GM23338 (cell line): ENCODE measurements at regions not wholly inside any gene's neighbourhood (a gene's known extent, or its start where the extent isn't known, plus 50 kb on each side); places are given as distances from the start of the nearest gene placed in this dataset.

Experiments used
- ATAC-seq: fragments of 200-7000 bp; cut with Tn5 transposase; 3 replicates; pipeline ENCODE4 v1.9.1; 2020
- DNase-seq: peaks from one replicate; pipeline ENCODE4 v3.0.0-alpha.2; 2015; ENCODE audit warnings: low spot score
- H2AFZ ChIP-seq: fragments of 200-600 bp; sonication (generic); 2 replicates; pipeline ENCODE4 v1.8.0; 2016; ENCODE audit warnings: antibody characterized with exemption, mild to moderate bottlenecking, moderate library complexity
- H3F3A ChIP-seq: fragments of 200-600 bp; sonication (generic); replicated peaks from 2 replicates; pipeline ENCODE4 v1.8.0; 2017; ENCODE audit warnings: antibody characterized with exemption, mixed run types, low read depth
- H3K27ac ChIP-seq: fragments of 200-600 bp; sonication (generic); 2 replicates; pipeline ENCODE4 v1.6.1; 2016; ENCODE audit warnings: low read depth
- H3K27me3 ChIP-seq: fragments of 200-600 bp; sonication (generic); 2 replicates; pipeline ENCODE4 v1.8.0; 2016; ENCODE audit warnings: mild to moderate bottlenecking, mixed run types, moderate library complexity; ENCODE audit not compliant: insufficient read depth
- H3K36me3 ChIP-seq: fragments of 200-600 bp; sonication (generic); 2 replicates; pipeline ENCODE4 v1.8.0; 2016; ENCODE audit warnings: mild to moderate bottlenecking; ENCODE audit not compliant: insufficient read depth
- H3K4me1 ChIP-seq: fragments of 200-600 bp; sonication (generic); 2 replicates; pipeline ENCODE4 v1.8.0; 2016; ENCODE audit warnings: mild to moderate bottlenecking, moderate library complexity; ENCODE audit not compliant: insufficient read depth
- H3K4me2 ChIP-seq: fragments of 200-600 bp; sonication (generic); 2 replicates; pipeline ENCODE4 v1.7.1; 2017; ENCODE audit warnings: mixed run types
- H3K4me3 ChIP-seq: fragments of 200-600 bp; sonication (generic); 2 replicates; pipeline ENCODE4 v1.6.1; 2016; ENCODE audit warnings: mixed run types
- H3K79me2 ChIP-seq: fragments of 200-600 bp; sonication (generic); replicated peaks from 2 replicates; pipeline ENCODE4 v1.8.0; 2017; ENCODE audit warnings: mild to moderate bottlenecking; ENCODE audit not compliant: insufficient read depth
- H3K9me2 ChIP-seq: fragments of 200-600 bp; sonication (generic); 2 replicates; pipeline ENCODE4 v1.8.0; 2017; ENCODE audit not compliant: insufficient read depth
- H4K20me1 ChIP-seq: fragments of 200-600 bp; sonication (generic); replicated peaks from 2 replicates; pipeline ENCODE4 v1.8.0; 2017; ENCODE audit warnings: mild to moderate bottlenecking; ENCODE audit not compliant: insufficient read depth
- H3K27ac Mint-ChIP-seq: 2 replicates; pipeline ENCODE4 v1.8.0; 2020; ENCODE audit warnings: inconsistent platforms, mild to moderate bottlenecking, moderate library complexity, mixed read lengths
- H3K27me3 Mint-ChIP-seq: 3 replicates; pipeline ENCODE4 v1.8.0; 2022; ENCODE audit warnings: low read depth, mild to moderate bottlenecking, moderate library complexity, mixed read lengths, inconsistent platforms; ENCODE audit not compliant: insufficient read depth, poor library complexity
- H3K36me3 Mint-ChIP-seq: 3 replicates; pipeline ENCODE4 v1.8.0; 2021; ENCODE audit warnings: low read depth, mild to moderate bottlenecking, inconsistent platforms, moderate library complexity, mixed read lengths
- H3K4me1 Mint-ChIP-seq: 3 replicates; pipeline ENCODE4 v1.8.0; 2020; ENCODE audit warnings: mild to moderate bottlenecking, inconsistent platforms, mixed read lengths
- H3K4me3 Mint-ChIP-seq: 3 replicates; pipeline ENCODE4 v1.8.0; 2021; ENCODE audit warnings: moderate library complexity, mild to moderate bottlenecking, inconsistent platforms, mixed read lengths
- H3K9me3 Mint-ChIP-seq: 3 replicates; pipeline ENCODE4 v1.8.0; 2020; ENCODE audit warnings: moderate library complexity, mild to moderate bottlenecking, inconsistent platforms, mixed read lengths
- CREB1 ChIP-seq: fragments of 250-450 bp; sonication (Bioruptor Pico); IDR thresholded peaks from 2 replicates; pipeline ENCODE4 v1.5.0; 2020; ENCODE audit warnings: low read depth, mild to moderate bottlenecking, moderate library complexity
- EZH2 ChIP-seq: fragments of 200-600 bp; sonication (generic); IDR thresholded peaks from one replicate; pipeline ENCODE4 v1.8.0; 2017; ENCODE audit warnings: antibody characterized with exemption, mild to moderate bottlenecking, low read depth; ENCODE audit not compliant: unreplicated experiment
- EZH2phosphoT487 ChIP-seq: fragments of 200-600 bp; sonication (generic); IDR thresholded peaks from one replicate; pipeline ENCODE4 v1.8.1; 2018; ENCODE audit warnings: antibody characterized with exemption; ENCODE audit not compliant: unreplicated experiment
- JUNB ChIP-seq: IDR thresholded peaks from one replicate; pipeline ENCODE4 v1.6.1; 2016; ENCODE audit warnings: antibody characterized with exemption; ENCODE audit not compliant: unreplicated experiment
- NANOG ChIP-seq: IDR thresholded peaks from 2 replicates; pipeline ENCODE4 v1.6.1; 2016; ENCODE audit warnings: antibody characterized with exemption, borderline replicate concordance
- POLR2AphosphoS5 ChIP-seq: IDR thresholded peaks from 2 replicates; pipeline ENCODE4 v1.6.1; 2016; ENCODE audit warnings: antibody characterized with exemption, low read depth
- STAT1 ChIP-seq: IDR thresholded peaks from one replicate; pipeline ENCODE4 v1.6.1; 2016; ENCODE audit warnings: antibody characterized with exemption; ENCODE audit not compliant: unreplicated experiment
- ZNF114 ChIP-seq: fragments of 250-450 bp; sonication (Bioruptor Pico); IDR thresholded peaks from 2 replicates; pipeline ENCODE4 v1.5.0; 2020; ENCODE audit warnings: mild to moderate bottlenecking, moderate library complexity
- ZNF331 ChIP-seq: fragments of 250-450 bp; sonication (Bioruptor Pico); IDR thresholded peaks from 2 replicates; pipeline ENCODE4 v1.5.0; 2020; ENCODE audit warnings: low read depth, mild to moderate bottlenecking, moderate library complexity
- TF ChIP-seq, protein P1 (sequence below): IDR thresholded peaks from 2 replicates; pipeline ENCODE4 v1.6.1; 2016; ENCODE audit warnings: antibody characterized with exemption
- TF ChIP-seq, protein P2 (sequence below), 2 experiments: fragments of 200-600 bp in 1 of 2; sonication (generic) in 1 of 2; conservative IDR thresholded peaks; 2 replicates each; pipeline versions ENCODE4 v1.5.1 to v1.6.1; 2016 to 2017; ENCODE audit warnings: antibody characterized with exemption in 2 of 2, low read depth in 2 of 2, mild to moderate bottlenecking in 2 of 2, moderate library complexity in 1 of 2
- TF ChIP-seq, protein P3 (sequence below): fragments of 250-450 bp; sonication (Bioruptor Pico); IDR thresholded peaks from 2 replicates; pipeline ENCODE4 v1.5.0; 2020; ENCODE audit warnings: mild to moderate bottlenecking, moderate library complexity
- TF ChIP-seq, protein P4 (sequence below): IDR thresholded peaks from one replicate; pipeline ENCODE4 v1.6.1; 2018; ENCODE audit warnings: antibody characterized with exemption; ENCODE audit not compliant: unreplicated experiment

DNA sequence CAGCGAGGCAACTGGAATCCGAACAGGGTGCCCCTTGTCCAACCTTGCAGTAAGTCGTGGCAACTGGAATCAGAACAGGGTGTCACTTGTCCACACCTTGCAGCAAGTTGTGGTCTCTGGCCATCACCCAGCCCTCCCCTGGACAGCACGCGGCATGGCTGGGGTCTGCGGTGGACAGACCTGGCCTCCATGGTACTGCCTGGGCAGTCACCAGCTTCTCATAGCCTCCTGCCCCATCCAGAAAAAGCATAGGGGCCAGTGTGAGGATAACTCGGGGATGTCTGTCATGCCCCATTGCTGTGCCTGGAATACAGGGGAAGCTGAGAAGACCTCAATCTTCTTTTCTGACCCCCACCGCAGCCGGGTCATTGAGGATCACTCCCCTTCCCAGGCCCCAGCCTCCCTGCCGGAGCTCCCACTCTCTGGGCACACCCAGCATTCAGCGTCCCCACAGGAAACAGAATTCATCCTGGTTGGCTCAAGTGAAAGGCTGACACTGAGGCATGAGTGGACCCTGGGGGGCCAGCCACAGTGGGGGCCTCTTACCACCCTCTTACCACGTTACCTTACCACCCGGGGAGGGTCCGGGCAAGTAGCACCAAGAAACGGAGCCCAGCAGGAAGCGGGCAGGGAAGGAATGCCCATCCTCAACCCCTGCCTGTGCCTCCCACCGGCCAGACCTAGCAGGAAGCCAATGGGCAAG is 68.0 kb upstream of the RAB6C start:
- Histone ChIP-seq H2AFZ (no peak overlapping the region), H3K9me2 (no peaks in the 10 kb centered on the region), H3F3A (no peaks in the 10 kb centered on the region), H3K79me2 (no peaks in the 10 kb centered on the region), H3K27me3 (no peaks in the 10 kb centered on the region), H3K36me3 (no peaks in the 10 kb centered on the region), H3K4me3 (no peak overlapping the region), H4K20me1 (no peaks in the 10 kb centered on the region), H3K27ac (no peak overlapping the region), H3K4me2 (no peak overlapping the region), H3K4me1 (no peaks in the 10 kb centered on the region)
- TF ChIP-seq EZH2 (no peak), JUNB (no peak), ZNF331 (CRISPR knock-in tag) (no peak), ZNF114 (no peak), STAT1 (no peak), EZH2phosphoT487 (no peak), NANOG (no peak), CREB1 (CRISPR knock-in tag) (no peak), POLR2AphosphoS5 (no peak)
- TF ChIP-seq, protein P1, sequence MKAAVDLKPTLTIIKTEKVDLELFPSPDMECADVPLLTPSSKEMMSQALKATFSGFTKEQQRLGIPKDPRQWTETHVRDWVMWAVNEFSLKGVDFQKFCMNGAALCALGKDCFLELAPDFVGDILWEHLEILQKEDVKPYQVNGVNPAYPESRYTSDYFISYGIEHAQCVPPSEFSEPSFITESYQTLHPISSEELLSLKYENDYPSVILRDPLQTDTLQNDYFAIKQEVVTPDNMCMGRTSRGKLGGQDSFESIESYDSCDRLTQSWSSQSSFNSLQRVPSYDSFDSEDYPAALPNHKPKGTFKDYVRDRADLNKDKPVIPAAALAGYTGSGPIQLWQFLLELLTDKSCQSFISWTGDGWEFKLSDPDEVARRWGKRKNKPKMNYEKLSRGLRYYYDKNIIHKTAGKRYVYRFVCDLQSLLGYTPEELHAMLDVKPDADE = no peak
- TF ChIP-seq, protein P2, sequence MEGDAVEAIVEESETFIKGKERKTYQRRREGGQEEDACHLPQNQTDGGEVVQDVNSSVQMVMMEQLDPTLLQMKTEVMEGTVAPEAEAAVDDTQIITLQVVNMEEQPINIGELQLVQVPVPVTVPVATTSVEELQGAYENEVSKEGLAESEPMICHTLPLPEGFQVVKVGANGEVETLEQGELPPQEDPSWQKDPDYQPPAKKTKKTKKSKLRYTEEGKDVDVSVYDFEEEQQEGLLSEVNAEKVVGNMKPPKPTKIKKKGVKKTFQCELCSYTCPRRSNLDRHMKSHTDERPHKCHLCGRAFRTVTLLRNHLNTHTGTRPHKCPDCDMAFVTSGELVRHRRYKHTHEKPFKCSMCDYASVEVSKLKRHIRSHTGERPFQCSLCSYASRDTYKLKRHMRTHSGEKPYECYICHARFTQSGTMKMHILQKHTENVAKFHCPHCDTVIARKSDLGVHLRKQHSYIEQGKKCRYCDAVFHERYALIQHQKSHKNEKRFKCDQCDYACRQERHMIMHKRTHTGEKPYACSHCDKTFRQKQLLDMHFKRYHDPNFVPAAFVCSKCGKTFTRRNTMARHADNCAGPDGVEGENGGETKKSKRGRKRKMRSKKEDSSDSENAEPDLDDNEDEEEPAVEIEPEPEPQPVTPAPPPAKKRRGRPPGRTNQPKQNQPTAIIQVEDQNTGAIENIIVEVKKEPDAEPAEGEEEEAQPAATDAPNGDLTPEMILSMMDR (conservative IDR thresholded peaks at IDR 0.05; ENCODE audit: low read depth in 2 of 2) = no peak
- TF ChIP-seq, protein P3, sequence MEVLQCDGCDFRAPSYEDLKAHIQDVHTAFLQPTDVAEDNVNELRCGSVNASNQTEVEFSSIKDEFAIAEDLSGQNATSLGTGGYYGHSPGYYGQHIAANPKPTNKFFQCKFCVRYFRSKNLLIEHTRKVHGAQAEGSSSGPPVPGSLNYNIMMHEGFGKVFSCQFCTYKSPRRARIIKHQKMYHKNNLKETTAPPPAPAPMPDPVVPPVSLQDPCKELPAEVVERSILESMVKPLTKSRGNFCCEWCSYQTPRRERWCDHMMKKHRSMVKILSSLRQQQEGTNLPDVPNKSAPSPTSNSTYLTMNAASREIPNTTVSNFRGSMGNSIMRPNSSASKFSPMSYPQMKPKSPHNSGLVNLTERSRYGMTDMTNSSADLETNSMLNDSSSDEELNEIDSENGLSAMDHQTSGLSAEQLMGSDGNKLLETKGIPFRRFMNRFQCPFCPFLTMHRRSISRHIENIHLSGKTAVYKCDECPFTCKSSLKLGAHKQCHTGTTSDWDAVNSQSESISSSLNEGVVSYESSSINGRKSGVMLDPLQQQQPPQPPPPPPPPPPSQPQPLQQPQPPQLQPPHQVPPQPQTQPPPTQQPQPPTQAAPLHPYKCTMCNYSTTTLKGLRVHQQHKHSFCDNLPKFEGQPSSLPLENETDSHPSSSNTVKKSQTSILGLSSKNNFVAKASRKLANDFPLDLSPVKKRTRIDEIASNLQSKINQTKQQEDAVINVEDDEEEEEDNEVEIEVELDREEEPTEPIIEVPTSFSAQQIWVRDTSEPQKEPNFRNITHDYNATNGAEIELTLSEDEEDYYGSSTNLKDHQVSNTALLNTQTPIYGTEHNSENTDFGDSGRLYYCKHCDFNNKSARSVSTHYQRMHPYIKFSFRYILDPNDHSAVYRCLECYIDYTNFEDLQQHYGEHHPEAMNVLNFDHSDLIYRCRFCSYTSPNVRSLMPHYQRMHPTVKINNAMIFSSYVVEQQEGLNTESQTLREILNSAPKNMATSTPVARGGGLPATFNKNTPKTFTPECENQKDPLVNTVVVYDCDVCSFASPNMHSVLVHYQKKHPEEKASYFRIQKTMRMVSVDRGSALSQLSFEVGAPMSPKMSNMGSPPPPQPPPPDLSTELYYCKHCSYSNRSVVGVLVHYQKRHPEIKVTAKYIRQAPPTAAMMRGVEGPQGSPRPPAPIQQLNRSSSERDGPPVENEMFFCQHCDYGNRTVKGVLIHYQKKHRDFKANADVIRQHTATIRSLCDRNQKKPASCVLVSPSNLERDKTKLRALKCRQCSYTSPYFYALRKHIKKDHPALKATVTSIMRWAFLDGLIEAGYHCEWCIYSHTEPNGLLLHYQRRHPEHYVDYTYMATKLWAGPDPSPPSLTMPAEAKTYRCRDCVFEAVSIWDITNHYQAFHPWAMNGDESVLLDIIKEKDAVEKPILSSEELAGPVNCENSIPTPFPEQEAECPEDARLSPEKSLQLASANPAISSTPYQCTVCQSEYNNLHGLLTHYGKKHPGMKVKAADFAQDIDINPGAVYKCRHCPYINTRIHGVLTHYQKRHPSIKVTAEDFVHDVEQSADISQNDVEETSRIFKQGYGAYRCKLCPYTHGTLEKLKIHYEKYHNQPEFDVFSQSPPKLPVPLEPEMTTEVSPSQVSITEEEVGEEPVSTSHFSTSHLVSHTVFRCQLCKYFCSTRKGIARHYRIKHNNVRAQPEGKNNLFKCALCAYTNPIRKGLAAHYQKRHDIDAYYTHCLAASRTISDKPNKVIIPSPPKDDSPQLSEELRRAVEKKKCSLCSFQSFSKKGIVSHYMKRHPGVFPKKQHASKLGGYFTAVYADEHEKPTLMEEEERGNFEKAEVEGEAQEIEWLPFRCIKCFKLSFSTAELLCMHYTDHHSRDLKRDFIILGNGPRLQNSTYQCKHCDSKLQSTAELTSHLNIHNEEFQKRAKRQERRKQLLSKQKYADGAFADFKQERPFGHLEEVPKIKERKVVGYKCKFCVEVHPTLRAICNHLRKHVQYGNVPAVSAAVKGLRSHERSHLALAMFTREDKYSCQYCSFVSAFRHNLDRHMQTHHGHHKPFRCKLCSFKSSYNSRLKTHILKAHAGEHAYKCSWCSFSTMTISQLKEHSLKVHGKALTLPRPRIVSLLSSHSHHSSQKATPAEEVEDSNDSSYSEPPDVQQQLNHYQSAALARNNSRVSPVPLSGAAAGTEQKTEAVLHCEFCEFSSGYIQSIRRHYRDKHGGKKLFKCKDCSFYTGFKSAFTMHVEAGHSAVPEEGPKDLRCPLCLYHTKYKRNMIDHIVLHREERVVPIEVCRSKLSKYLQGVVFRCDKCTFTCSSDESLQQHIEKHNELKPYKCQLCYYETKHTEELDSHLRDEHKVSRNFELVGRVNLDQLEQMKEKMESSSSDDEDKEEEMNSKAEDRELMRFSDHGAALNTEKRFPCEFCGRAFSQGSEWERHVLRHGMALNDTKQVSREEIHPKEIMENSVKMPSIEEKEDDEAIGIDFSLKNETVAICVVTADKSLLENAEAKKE = no peak
- TF ChIP-seq, protein P4, sequence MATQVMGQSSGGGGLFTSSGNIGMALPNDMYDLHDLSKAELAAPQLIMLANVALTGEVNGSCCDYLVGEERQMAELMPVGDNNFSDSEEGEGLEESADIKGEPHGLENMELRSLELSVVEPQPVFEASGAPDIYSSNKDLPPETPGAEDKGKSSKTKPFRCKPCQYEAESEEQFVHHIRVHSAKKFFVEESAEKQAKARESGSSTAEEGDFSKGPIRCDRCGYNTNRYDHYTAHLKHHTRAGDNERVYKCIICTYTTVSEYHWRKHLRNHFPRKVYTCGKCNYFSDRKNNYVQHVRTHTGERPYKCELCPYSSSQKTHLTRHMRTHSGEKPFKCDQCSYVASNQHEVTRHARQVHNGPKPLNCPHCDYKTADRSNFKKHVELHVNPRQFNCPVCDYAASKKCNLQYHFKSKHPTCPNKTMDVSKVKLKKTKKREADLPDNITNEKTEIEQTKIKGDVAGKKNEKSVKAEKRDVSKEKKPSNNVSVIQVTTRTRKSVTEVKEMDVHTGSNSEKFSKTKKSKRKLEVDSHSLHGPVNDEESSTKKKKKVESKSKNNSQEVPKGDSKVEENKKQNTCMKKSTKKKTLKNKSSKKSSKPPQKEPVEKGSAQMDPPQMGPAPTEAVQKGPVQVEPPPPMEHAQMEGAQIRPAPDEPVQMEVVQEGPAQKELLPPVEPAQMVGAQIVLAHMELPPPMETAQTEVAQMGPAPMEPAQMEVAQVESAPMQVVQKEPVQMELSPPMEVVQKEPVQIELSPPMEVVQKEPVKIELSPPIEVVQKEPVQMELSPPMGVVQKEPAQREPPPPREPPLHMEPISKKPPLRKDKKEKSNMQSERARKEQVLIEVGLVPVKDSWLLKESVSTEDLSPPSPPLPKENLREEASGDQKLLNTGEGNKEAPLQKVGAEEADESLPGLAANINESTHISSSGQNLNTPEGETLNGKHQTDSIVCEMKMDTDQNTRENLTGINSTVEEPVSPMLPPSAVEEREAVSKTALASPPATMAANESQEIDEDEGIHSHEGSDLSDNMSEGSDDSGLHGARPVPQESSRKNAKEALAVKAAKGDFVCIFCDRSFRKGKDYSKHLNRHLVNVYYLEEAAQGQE = no peak
- H3K27me3 Mint-ChIP-seq = peaks cover 9% of the 10 kb centered on the region
- peaks cover 9% of the 10 kb centered on the region for H3K4me1 Mint-ChIP-seq
- H3K9me3 Mint-ChIP-seq = no peaks in the 10 kb centered on the region
- H3K27ac Mint-ChIP-seq = no peak overlapping the region
- DNase-seq (no peak), ATAC-seq (no peak)
- H3K4me3 Mint-ChIP-seq = no peak overlapping the region
- no peaks in the 10 kb centered on the region for H3K36me3 Mint-ChIP-seq
